T-cell (primary cell): ENCODE measurements at regions not wholly inside any gene's neighbourhood (a gene's known extent, or its start where the extent isn't known, plus 50 kb on each side); places are given as distances from the start of the nearest gene placed in this dataset.

Experiments
- ATAC-seq, 4 experiments: fragments of 200-7000 bp in 3 of 4; fragments of 150-1000 bp in 1 of 4; cut with Tn5 transposase; replicated peaks in 1 of 4; 1 replicate in 3 of 4; 2 replicates in 1 of 4; pipeline ENCODE4 v1.10.0; 2021; ENCODE audit warnings: moderate library complexity in 3 of 4, mild to moderate bottlenecking in 2 of 4, moderate number of reproducible peaks in 1 of 4
- CTCF ChIA-PET, 2 donors: fragments of 300-600 bp; sonication (Branson Sonifier 250); formaldehyde crosslinking; loops; one replicate each; lab custom pipeline; 2022; ENCODE audit warnings: antibody characterized with exemption in 2 of 2; lab: Charles Lee
- POLR2A ChIA-PET, 2 donors: fragments of 300-600 bp; sonication (Branson Sonifier 250); formaldehyde crosslinking; loops; one replicate each; lab custom pipeline; 2022; ENCODE audit warnings: antibody characterized with exemption in 2 of 2; lab: Charles Lee
- DNase-seq, 35 experiments: peaks; one replicate each; pipeline versions ENCODE4 v3.0.0 to v3.0.0-alpha.2; 2013 to 2023
- H3K27ac ChIP-seq: one replicate; pipeline ENCODE4 v1.5.1; 2013; ENCODE audit warnings: low read length
- H3K27me3 ChIP-seq, 2 experiments: replicated peaks in 1 of 2; 1 replicate in 1 of 2; 2 replicates in 1 of 2; pipeline versions ENCODE4 v1.6.1 to v1.7.0; 2013; ENCODE audit warnings: low read length in 1 of 2, mixed read lengths in 1 of 2; ENCODE audit not compliant: control insufficient read depth in 2 of 2, insufficient read depth in 2 of 2; ENCODE audit errors: extremely low read depth in 1 of 2
- H3K36me3 ChIP-seq, 2 donors: 1 replicate in 1 of 2; 2 replicates in 1 of 2; pipeline versions ENCODE4 v1.6.1 to v1.7.0; 2013; ENCODE audit warnings: low read length in 1 of 2; ENCODE audit not compliant: control insufficient read depth in 2 of 2, insufficient read depth in 1 of 2; ENCODE audit errors: extremely low read depth in 1 of 2
- H3K4me1 ChIP-seq, 2 experiments: 1 replicate in 1 of 2; 2 replicates in 1 of 2; pipeline versions ENCODE4 v1.6.1 to v1.7.0; 2013; ENCODE audit warnings: low read length in 2 of 2, mixed read lengths in 1 of 2; ENCODE audit not compliant: insufficient read depth in 2 of 2, control insufficient read depth in 1 of 2; ENCODE audit errors: extremely low read depth in 1 of 2
- H3K4me3 ChIP-seq, 2 donors: 1 replicate in 1 of 2; 2 replicates in 1 of 2; pipeline versions ENCODE4 v1.5.1 to v1.7.0; 2013; ENCODE audit warnings: mild to moderate bottlenecking in 2 of 2, low read length in 1 of 2, moderate library complexity in 1 of 2; ENCODE audit not compliant: control insufficient read depth in 1 of 2; ENCODE audit errors: extremely low read depth in 1 of 2
- H3K9me3 ChIP-seq: 2 replicates; pipeline ENCODE4 v1.7.0; 2013
- H3K27ac Mint-ChIP-seq, 2 donors: one replicate each; pipeline ENCODE4 v1.8.0; 2020 to 2021; ENCODE audit warnings: mild to moderate bottlenecking in 2 of 2, mixed read lengths in 2 of 2
- H3K27me3 Mint-ChIP-seq, 2 donors: one replicate each; pipeline ENCODE4 v1.8.0; 2021 to 2022; ENCODE audit warnings: mixed read lengths in 2 of 2
- H3K36me3 Mint-ChIP-seq: one replicate; pipeline ENCODE4 v1.8.0; 2021; ENCODE audit warnings: mixed read lengths
- H3K4me1 Mint-ChIP-seq, 3 donors: one replicate each; pipeline ENCODE4 v1.8.0; 2020 to 2022; ENCODE audit warnings: mixed read lengths in 3 of 3, mild to moderate bottlenecking in 1 of 3
- H3K4me3 Mint-ChIP-seq, 3 donors: one replicate each; pipeline ENCODE4 v1.8.0; 2020 to 2022; ENCODE audit warnings: mild to moderate bottlenecking in 3 of 3, mixed read lengths in 3 of 3, moderate library complexity in 3 of 3
- H3K9me3 Mint-ChIP-seq, 3 donors: one replicate each; pipeline ENCODE4 v1.8.0; 2020 to 2022; ENCODE audit warnings: mixed read lengths in 3 of 3
- WGBS: methylation state at CpG from one replicate; pipeline ENCODE4 v1.1.5; 2013; ENCODE audit warnings: missing lambda C conversion rate; ENCODE audit not compliant: insufficient coverage; 5-methylcytosine and 5-hydroxymethylcytosine counted together

DNA sequence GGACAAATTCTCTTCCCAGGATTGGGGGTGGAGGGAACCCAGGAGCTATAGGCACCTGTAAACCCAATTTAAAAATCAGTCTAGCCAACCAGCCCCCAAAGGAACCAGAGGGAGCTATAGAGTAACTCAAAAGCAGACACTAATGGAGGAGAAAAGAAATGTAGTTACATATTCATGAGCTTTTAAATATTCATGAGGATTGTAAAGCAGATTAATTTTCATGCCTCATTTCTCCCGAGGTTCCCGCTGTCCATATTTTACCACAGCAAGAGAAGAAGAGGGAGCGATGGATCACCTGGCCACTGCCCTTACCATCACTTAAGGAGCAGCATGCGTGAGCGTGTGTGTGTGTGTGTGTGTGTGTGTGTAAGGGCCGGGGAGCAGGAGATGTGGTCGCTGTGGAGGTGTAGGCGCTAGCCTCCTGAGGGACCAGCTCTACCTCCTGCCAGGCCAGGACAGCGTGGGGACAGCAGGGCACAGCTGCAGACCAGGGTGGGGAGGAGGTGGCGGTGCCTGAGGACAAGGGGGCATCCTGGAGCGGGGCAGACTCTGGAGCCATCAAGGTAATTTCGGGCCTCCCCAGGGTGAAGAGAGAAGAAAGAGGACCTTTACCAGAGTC lies 100.7 kb upstream of the THY1 start:
- H3K36me3 Mint-ChIP-seq = no peaks in the 10 kb centered on the region
- ChIA-PET CTCF (no interaction called here), POLR2A (no interaction called here)
- peaks cover 6 to 27% of the 10 kb centered on the region in 2 donors for H3K27me3 Mint-ChIP-seq
- no peaks in the 10 kb centered on the region for H3K9me3 ChIP-seq
- peaks cover 0 to 31% of the 10 kb centered on the region in 2 experiments for H3K27me3 ChIP-seq
- H3K36me3 ChIP-seq = no peaks in the 10 kb centered on the region
- no peaks in the 10 kb centered on the region for H3K9me3 Mint-ChIP-seq
- ATAC-seq (no peak), DNase-seq (no peak)
- no peaks in the 10 kb centered on the region for H3K4me1 Mint-ChIP-seq
- no peaks in the 10 kb centered on the region for H3K4me1 ChIP-seq
- WGBS = no CpG with 5 or more reads among the region's 12 CpGs
- H3K4me3 Mint-ChIP-seq = no peak overlapping the region
- H3K27ac ChIP-seq = no peak overlapping the region
- no peak overlapping the region for H3K4me3 ChIP-seq
- no peak overlapping the region for H3K27ac Mint-ChIP-seq

DNA sequence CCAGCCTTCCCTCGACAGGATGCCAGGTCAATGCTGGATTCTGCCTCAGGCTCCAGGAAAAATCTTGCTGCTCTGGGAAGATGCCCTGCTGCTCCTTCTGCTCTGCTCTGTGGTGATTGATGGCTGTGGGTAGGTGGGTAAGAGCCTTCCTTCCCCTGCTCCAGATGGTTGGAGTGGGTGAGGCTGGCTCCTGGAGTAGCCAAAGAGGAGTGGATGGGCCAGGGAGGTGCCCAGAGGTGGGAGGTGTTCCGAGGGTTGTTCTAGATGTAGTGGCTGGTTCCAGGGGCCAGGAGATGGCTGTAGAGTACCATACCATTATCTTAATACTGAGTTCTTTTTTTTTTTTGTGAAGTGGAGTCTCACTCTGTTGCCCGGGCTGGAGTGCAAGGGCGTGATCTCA lies 99.6 kb upstream of the THY1 start:
- no peaks in the 10 kb centered on the region for H3K9me3 ChIP-seq
- CTCF ChIA-PET = no interaction called here
- H3K27me3 ChIP-seq = peaks cover 0 to 29% of the 10 kb centered on the region in 2 experiments
- H3K27ac ChIP-seq = no peak overlapping the region
- WGBS = no CpG with 5 or more reads among the region's 4 CpGs
- no peak for DNase-seq
- H3K36me3 ChIP-seq = no peaks in the 10 kb centered on the region
- Mint-ChIP-seq H3K27me3 (peaks cover 13 to 33% of the 10 kb centered on the region in 2 donors), H3K36me3 (no peaks in the 10 kb centered on the region), H3K4me1 (no peaks in the 10 kb centered on the region), H3K27ac (no peak overlapping the region), H3K4me3 (no peak overlapping the region), H3K9me3 (no peaks in the 10 kb centered on the region)
- H3K4me1 ChIP-seq = no peaks in the 10 kb centered on the region
- POLR2A ChIA-PET = no interaction called here
- no peak for ATAC-seq
- H3K4me3 ChIP-seq = no peak overlapping the region

DNA sequence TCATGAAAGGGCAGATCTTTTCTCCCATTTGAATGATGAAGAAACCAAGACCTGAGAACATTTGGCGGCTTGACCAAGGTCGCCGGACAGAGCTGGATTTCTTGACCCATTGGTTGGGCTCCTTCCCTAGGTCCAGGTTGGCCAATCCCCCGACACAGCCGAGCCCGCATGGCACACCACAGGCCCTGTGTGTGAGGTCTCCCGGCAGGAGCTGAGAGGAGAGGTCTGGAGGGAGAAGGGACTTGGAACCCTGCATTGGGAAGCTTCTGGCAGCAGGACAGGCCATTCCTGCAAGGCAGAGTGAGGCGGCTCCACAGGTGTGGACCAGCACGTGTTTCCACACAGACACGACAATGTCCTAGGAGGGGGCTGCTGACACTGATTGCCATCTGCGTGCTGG lies 98.6 kb upstream of the THY1 start:
- Histone ChIP-seq H3K27me3 (peaks cover 0 to 29% of the 10 kb centered on the region in 2 experiments), H3K4me1 (no peaks in the 10 kb centered on the region), H3K4me3 (no peak overlapping the region), H3K36me3 (no peaks in the 10 kb centered on the region), H3K27ac (no peak overlapping the region), H3K9me3 (no peaks in the 10 kb centered on the region)
- H3K4me3 Mint-ChIP-seq = no peak overlapping the region
- 74% methylated on average over 8 of the region's 11 CpGs for WGBS
- ChIA-PET CTCF (no interaction called here), POLR2A (no interaction called here)
- peaks cover 13 to 35% of the 10 kb centered on the region in 2 donors for H3K27me3 Mint-ChIP-seq
- no peaks in the 10 kb centered on the region for H3K4me1 Mint-ChIP-seq
- no peak overlapping the region for H3K27ac Mint-ChIP-seq
- H3K36me3 Mint-ChIP-seq = no peaks in the 10 kb centered on the region
- H3K9me3 Mint-ChIP-seq = no peaks in the 10 kb centered on the region
- ATAC-seq = no peak
- no peak for DNase-seq

DNA sequence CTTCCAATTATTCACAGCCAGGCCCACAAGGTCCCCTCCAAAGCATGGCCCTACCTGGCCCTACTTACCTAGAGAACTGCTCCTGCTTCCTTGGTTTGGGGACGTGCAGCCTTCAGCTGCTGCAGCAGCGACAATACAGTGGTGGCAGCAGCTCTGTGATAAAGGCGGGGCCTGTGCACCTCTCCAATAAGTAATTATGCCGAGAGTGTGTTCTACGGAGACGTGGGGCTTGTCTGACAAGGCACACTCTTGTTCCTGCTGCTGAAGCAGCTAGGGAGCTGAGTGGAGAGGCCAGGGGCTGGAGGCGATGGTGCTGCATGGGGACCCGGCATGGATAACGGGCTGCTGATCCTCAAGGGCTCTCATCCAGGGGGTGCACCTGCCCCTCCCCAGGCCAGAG lies 98.0 kb upstream of the THY1 start:
- POLR2A ChIA-PET = no interaction called here
- Mint-ChIP-seq H3K27ac (no peak overlapping the region), H3K9me3 (no peaks in the 10 kb centered on the region), H3K4me1 (no peaks in the 10 kb centered on the region), H3K36me3 (no peaks in the 10 kb centered on the region), H3K27me3 (peaks cover 11 to 36% of the 10 kb centered on the region in 2 donors), H3K4me3 (no peak overlapping the region)
- CTCF ChIA-PET = no interaction called here
- Histone ChIP-seq H3K36me3 (no peaks in the 10 kb centered on the region), H3K9me3 (no peaks in the 10 kb centered on the region), H3K27ac (no peak overlapping the region), H3K4me3 (no peak overlapping the region), H3K4me1 (no peaks in the 10 kb centered on the region), H3K27me3 (peaks cover 0 to 31% of the 10 kb centered on the region in 2 experiments)
- DNase-seq = no peak
- no peak for ATAC-seq
- 76% methylated on average over 6 of the region's 9 CpGs for WGBS

DNA sequence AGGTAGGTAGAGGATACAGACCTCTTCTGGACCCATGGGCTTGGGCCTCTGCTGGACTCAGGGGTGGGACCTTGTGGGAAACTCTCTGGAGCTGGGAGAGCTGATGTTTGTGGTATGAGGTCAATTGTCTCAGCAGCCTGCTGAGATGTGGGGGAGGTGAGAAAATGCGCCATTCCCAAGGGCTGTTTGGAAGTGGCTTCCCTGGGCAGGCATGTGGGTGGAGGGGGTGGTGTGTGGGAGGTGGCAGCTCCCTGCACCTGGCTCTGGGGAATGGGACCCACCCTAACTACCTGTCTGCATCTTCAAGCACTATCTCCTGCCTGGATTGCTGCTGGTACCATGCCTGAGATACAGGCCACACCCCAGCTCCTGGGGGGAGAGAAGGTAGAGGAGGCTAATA lies 97.4 kb upstream of the THY1 start:
- ChIA-PET POLR2A (no interaction called here), CTCF (no interaction called here)
- Histone ChIP-seq H3K27ac (no peak overlapping the region), H3K27me3 (peaks cover 0 to 31% of the 10 kb centered on the region in 2 experiments), H3K4me3 (no peak overlapping the region), H3K36me3 (no peaks in the 10 kb centered on the region), H3K4me1 (no peaks in the 10 kb centered on the region), H3K9me3 (no peaks in the 10 kb centered on the region)
- no CpG with 5 or more reads among the region's 1 CpG for WGBS
- ATAC-seq (no peak), DNase-seq (no peak)
- H3K27ac Mint-ChIP-seq = no peak overlapping the region
- peaks cover 7 to 32% of the 10 kb centered on the region in 2 donors for H3K27me3 Mint-ChIP-seq
- H3K4me3 Mint-ChIP-seq = no peak overlapping the region
- no peaks in the 10 kb centered on the region for H3K4me1 Mint-ChIP-seq
- no peaks in the 10 kb centered on the region for H3K36me3 Mint-ChIP-seq
- H3K9me3 Mint-ChIP-seq = no peaks in the 10 kb centered on the region

DNA sequence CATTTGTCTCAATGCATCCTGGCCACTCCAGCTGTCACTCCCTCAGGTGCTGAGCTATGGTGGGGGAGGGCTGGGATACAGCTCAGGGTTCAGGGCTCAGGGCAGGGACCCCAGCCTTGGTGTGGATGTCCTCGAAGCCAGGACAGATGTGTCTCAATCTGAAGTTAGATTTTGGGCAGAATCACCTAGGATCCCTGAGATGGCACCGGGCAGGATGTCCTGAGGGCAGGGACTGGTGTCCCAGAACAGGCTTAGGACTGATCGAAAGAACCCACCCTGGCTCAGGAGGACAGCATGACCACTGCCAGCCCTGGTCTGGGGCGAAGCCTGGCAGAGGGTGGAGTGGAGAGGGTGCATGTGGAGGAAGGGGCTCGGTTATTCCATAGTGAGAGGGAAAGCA lies 96.8 kb upstream of the THY1 start:
- DNase-seq (no peak), ATAC-seq (no peak)
- H3K27ac Mint-ChIP-seq = no peak overlapping the region
- H3K4me3 ChIP-seq = no peak overlapping the region
- no peaks in the 10 kb centered on the region for H3K36me3 ChIP-seq
- ChIA-PET POLR2A (no interaction called here), CTCF (no interaction called here)
- no peak overlapping the region for H3K27ac ChIP-seq
- H3K27me3 Mint-ChIP-seq = peaks cover 7 to 32% of the 10 kb centered on the region in 2 donors
- WGBS = 54% methylated on average over 4 of the region's 5 CpGs
- no peak overlapping the region for H3K4me3 Mint-ChIP-seq
- peaks cover 0 to 30% of the 10 kb centered on the region in 2 experiments for H3K27me3 ChIP-seq
- H3K4me1 Mint-ChIP-seq = no peaks in the 10 kb centered on the region
- H3K9me3 ChIP-seq = no peaks in the 10 kb centered on the region
- no peaks in the 10 kb centered on the region for H3K36me3 Mint-ChIP-seq
- no peaks in the 10 kb centered on the region for H3K4me1 ChIP-seq
- no peaks in the 10 kb centered on the region for H3K9me3 Mint-ChIP-seq
